Heart left ventricle (tissue), 16 donors: ENCODE measurements at regions not wholly inside any gene's neighbourhood (a gene's known extent, or its start where the extent isn't known, plus 50 kb on each side); places are given as distances from the start of the nearest gene placed in this dataset.

Source experiments
- ATAC-seq, 4 donors: fragments of 200-7000 bp; cut with Tn5 transposase; one replicate each; pipeline ENCODE4 v1.9.1; 2020 to 2022; ENCODE audit warnings: moderate library complexity in 4 of 4, mild to moderate bottlenecking in 3 of 4, moderate number of reproducible peaks in 1 of 4
- DNase-seq, 5 donors: peaks; one replicate each; pipeline ENCODE4 v3.0.0-alpha.2; 2020
- H3K27ac ChIP-seq, 12 donors: fragments of 200-600 bp; sonication (generic) in 4 of 12; one replicate each; pipeline versions ENCODE4 v1.5.0 to v1.8.0; 2016 to 2022; ENCODE audit warnings: mild to moderate bottlenecking in 2 of 12
- H3K27me3 ChIP-seq, 9 donors: fragments of 200-600 bp; sonication (generic) in 2 of 9; one replicate each; pipeline versions ENCODE4 v1.5.1 to v1.8.0; 2016 to 2022; ENCODE audit warnings: mild to moderate bottlenecking in 3 of 9
- H3K36me3 ChIP-seq, 9 donors: fragments of 200-600 bp; sonication (generic) in 2 of 9; one replicate each; pipeline versions ENCODE4 v1.5.0 to v1.8.0; 2018 to 2022; ENCODE audit warnings: mild to moderate bottlenecking in 2 of 9
- H3K4me1 ChIP-seq, 12 donors: fragments of 200-600 bp; sonication (generic) in 4 of 12; one replicate each; pipeline versions ENCODE4 v1.5.0 to v1.8.0; 2016 to 2022; ENCODE audit warnings: mild to moderate bottlenecking in 3 of 12
- H3K4me3 ChIP-seq, 12 donors: fragments of 200-600 bp; sonication (generic) in 4 of 12; one replicate each; pipeline versions ENCODE4 v1.5.0 to v1.8.0; 2017 to 2022; ENCODE audit warnings: mild to moderate bottlenecking in 9 of 12, moderate library complexity in 4 of 12
- H3K9me3 ChIP-seq, 12 donors: fragments of 200-600 bp; sonication (generic) in 4 of 12; one replicate each; pipeline versions ENCODE4 v1.5.0 to v1.8.0; 2016 to 2022; ENCODE audit warnings: mild to moderate bottlenecking in 1 of 12
- CTCF ChIP-seq, 12 donors: fragments of 200-600 bp; sonication (generic) in 4 of 12; IDR thresholded peaks; one replicate each; pipeline versions ENCODE4 v1.5.0 to v1.8.0; 2018 to 2022; ENCODE audit warnings: antibody characterized with exemption in 12 of 12, mild to moderate bottlenecking in 5 of 12
- POLR2A ChIP-seq, 2 donors: fragments of 450-650 bp; IDR thresholded peaks; one replicate each; pipeline ENCODE4 v1.6.1; 2017; ENCODE audit warnings: antibody characterized with exemption in 2 of 2, mild to moderate bottlenecking in 2 of 2, moderate library complexity in 2 of 2
- WGBS, 4 donors: extraction: QIAGEN DNeasy Blood & Tissue Kit in 2 of 4; methylation state at CpG; one replicate each; pipeline versions ENCODE4 v1.1.5 to v1.1.7; 2013 to 2018; 5-methylcytosine and 5-hydroxymethylcytosine counted together
- intact Hi-C, 10 donors: fragments of 100-400 bp; cut with DNase I; formaldehyde crosslinking; loops; one replicate each; pipeline versions ENCODE4 v1.11.1 to v1.14.2; 2022
- donor health status: ischemic (EF 13 %, LVEDD 7.1; RV severe dilation, severe dysfunction).
- donor health status: healthy with polysubstance abuse.
- donor health status: DM: no; HTN: yes; CAD: no.
- donor health status: DM: no; HTN: no; CAD: no.
- donor health status: ischemic (EF 25% LVEDD 6.9; RV normal size, moderate dysfunction).
- donor health status: ischemic (EF 25% LVEDD 5.7; RV mildly dilated, moderate dysfunction).
- donor health status: healthy.
- donor health status: DM: yes; HTN: yes; CAD: no.
- donor health status: ischemic (EF 35%, LVEDD 5.7; RV mildly dilated, moderate dysfunction).
- donor health status: nonischemic (EF 11% LVEDD 7.7; RV severe dilation, severe dysfunction).
- donor health status: DM: yes; HTN: yes; CAD: no.
- donor health status: PGD.
- donor health status: ischemic (EF 29% LVEDD 5.4; RV normal size, mild dysfunction).
- donor health status: nonischemic (EF 23%, LVEDD 6.1; RV moderate dilation, normal function).

- H3K27ac ChIP-seq: no peak overlapping the region
- intact Hi-C loops: no loop called here
- no peak for DNase-seq
- H3K9me3 ChIP-seq: peaks cover 0 to 14% (median 8%) of the 10 kb centered on the region in 12 donors
- H3K4me3 ChIP-seq: no peak overlapping the region
- H3K27me3 ChIP-seq: peaks cover 0 to 3% (median 0%) of the 10 kb centered on the region in 9 donors
- TF ChIP-seq POLR2A (IDR thresholded peaks at IDR 0.05) (no peak), CTCF (IDR thresholded peaks at IDR 0.05) (no peak)
- peak in 2 of 4 donors; percentile 45 to 53 for ATAC-seq
- H3K36me3 ChIP-seq: no peaks in the 10 kb centered on the region
- WGBS, 4 donors: 50 to 60% (median 52%) methylated on average over 3 of the region's 3 CpGs
- no peaks in the 10 kb centered on the region for H3K4me1 ChIP-seq
These were observed 108.3 kb upstream of the CACNA2D3 start for GRCh38 chr3:54014067-54014466.

- no peak for DNase-seq
- Histone ChIP-seq H3K27me3 (peaks cover 0 to 3% (median 0%) of the 10 kb centered on the region in 9 donors), H3K4me3 (no peak overlapping the region), H3K9me3 (no peaks in the 10 kb centered on the region), H3K27ac (no peak overlapping the region), H3K36me3 (no peaks in the 10 kb centered on the region), H3K4me1 (no peaks in the 10 kb centered on the region)
- no peak for ATAC-seq
- TF ChIP-seq CTCF (IDR thresholded peaks at IDR 0.05) (no peak), POLR2A (IDR thresholded peaks at IDR 0.05) (no peak)
- intact Hi-C loops: no loop called here
- 59 to 72% (median 61%) methylated on average over 2 of the region's 2 CpGs for WGBS, 4 donors
These were observed 113.6 kb upstream of the CACNA2D3 start for GRCh38 chr3:54008744-54009143.

GRCh38 chr3:54008099-54008498 is 114.3 kb upstream of the CACNA2D3 start:
- Histone ChIP-seq H3K4me1 (no peaks in the 10 kb centered on the region), H3K9me3 (no peaks in the 10 kb centered on the region), H3K27ac (no peak overlapping the region), H3K4me3 (no peak overlapping the region), H3K36me3 (no peaks in the 10 kb centered on the region), H3K27me3 (peaks cover 0 to 3% (median 0%) of the 10 kb centered on the region in 9 donors)
- 54 to 63% (median 59%) methylated on average over 6 of the region's 6 CpGs for WGBS, 4 donors
- ATAC-seq (no peak), DNase-seq (no peak)
- no peak for TF ChIP-seq POLR2A (IDR thresholded peaks at IDR 0.05)
- no peak for TF ChIP-seq CTCF (IDR thresholded peaks at IDR 0.05)
- intact Hi-C loops: no loop called here

- H3K27me3 ChIP-seq: no peaks in the 10 kb centered on the region
- H3K4me1 ChIP-seq: peaks cover 0 to 3% (median 0%) of the 10 kb centered on the region in 12 donors
- H3K9me3 ChIP-seq: no peaks in the 10 kb centered on the region
- intact Hi-C loops: no loop called here
- no peak overlapping the region for H3K4me3 ChIP-seq
- ATAC-seq (no peak), DNase-seq (no peak)
- 61 to 70% (median 67%) methylated on average over 5 of the region's 5 CpGs for WGBS, 4 donors
- no peak overlapping the region for H3K27ac ChIP-seq
- no peaks in the 10 kb centered on the region for H3K36me3 ChIP-seq
- no peak for TF ChIP-seq CTCF (IDR thresholded peaks at IDR 0.05)
- no peak for TF ChIP-seq POLR2A (IDR thresholded peaks at IDR 0.05)
These were observed 112.7 kb upstream of the SELENOK start for GRCh38 chr3:54004335-54004734.
